Activated gamma-delta T cell (primary cell): ENCODE measurements at regions not wholly inside any gene's neighbourhood (a gene's known extent, or its start where the extent isn't known, plus 50 kb on each side); places are given as distances from the start of the nearest gene placed in this dataset.
"Not testable (repeated sequence)": the region's sequence is repeated elsewhere in the genome, so short reads cannot be mapped to it uniquely, and the experiment has no call there.

ENCODE experiments used
- DNase-seq: peaks from one replicate; lab custom pipeline; 2025; lab: John Stamatoyannopoulos, UW

DNA sequence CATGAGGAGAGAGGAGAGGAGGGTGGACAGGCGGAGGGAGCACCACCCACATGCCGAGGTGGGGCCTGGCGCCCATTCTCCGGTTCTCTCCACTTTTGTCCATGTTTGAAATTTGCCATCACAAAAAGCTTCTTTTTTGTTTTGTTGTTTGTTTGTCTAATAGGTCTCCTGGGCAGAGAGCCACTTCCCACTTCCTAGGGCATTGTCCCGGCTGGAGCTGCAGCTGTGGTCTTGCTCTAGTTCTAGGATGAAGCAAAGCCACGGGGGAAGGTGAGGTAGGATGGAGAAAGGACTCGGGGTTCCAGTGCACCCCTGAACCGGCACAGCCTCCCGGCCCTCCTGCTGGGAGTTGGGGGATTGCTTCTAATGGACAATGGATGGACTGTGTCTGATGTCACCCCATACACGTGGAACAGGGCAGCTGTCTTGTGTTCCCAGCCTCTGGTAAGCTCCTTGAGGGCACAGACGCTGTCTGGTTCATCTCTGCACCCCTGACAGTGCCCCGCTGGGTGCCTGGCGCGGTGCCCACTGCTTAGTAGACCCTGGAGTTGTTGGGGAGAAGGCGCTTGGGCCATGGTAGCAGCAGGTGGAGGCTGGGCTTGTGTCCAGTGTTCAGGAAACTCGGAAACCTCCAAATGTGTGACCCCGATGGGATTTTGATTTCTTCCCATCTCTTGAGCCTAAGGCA is 278.4 kb downstream of the NDUFA10 start:
- no peak for DNase-seq

- no peak for DNase-seq
Observed at GRCh38 chr2:239745386-239746227, 279.5 kb downstream of the NDUFA10 start.

DNA sequence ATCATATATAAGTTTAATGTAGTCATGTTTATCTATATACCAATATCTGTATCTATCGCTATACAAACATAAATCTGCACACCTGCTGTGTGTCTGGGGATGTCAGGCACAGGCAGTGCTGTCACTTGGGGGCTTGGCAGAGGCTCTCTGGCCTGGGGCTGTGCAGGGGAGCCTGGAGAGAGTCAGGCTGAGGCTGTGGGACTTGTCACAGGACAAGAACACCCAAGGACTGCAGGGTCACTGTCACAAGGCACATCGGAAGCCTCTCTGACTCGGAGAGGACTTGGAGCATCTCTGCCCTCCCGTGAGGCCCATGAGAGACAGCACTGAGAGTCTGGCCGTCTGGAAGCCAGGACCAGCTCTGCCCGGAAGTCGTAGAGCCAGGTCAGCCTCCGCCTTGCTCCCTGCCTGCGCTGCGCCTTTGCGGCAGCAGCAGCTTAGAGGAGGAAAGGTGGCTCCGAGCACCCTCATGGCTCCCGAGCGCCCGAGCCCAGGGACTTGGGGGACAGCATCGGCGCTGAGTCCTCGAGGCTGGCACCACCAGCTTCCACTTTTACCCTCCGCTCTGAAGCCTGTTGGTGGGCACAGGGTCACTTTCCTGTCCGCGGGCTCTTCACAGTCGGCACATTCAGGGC is 280.3 kb downstream of the NDUFA10 start:
- no peak for DNase-seq

DNA sequence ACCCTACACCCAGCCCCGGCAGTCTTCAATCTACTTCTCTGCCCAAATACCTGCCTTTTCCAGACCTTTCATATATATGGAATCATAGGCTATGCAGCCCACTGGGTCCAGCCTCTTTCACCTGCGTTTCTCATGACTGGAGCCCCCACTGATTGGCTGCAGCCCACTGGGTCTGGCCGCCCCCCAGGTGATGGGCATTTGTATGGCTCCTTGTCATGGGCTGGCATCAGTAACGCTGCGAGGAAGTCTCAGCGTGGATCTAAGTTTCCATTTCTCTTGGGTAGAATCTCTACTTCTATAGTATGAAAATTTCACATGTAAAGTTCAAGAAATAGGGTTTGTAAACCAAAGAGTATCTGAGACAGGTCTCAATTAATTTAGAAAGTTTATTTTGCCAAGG is 281.9 kb downstream of the NDUFA10 start:
- DNase-seq: no peak

- DNase-seq: no peak
Observed at GRCh38 chr2:239742377-239742776, 282.8 kb downstream of the NDUFA10 start.

- no peak for DNase-seq
Observed at GRCh38 chr2:239739206-239739605, 285.9 kb downstream of the NDUFA10 start.

DNA sequence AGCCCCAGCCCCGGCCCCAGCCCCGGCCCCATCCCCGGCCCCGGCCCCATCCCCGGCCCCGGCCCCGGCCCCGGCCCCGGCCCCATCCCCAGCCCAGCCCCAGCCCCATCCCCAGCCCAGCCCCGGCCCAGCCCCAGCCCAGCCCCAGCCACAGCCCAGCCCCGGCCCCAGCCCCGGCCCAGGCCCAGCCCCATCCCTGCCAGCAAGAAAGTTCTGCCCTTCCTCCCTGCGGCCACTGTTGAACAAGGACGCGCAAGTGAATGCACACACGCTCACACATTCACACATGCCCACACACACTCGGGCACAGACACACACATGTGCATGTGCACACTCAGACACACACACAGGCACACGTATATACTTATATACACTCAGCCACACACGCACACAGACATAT is 287.0 kb downstream of the NDUFA10 start:
- DNase-seq: no peak

DNA sequence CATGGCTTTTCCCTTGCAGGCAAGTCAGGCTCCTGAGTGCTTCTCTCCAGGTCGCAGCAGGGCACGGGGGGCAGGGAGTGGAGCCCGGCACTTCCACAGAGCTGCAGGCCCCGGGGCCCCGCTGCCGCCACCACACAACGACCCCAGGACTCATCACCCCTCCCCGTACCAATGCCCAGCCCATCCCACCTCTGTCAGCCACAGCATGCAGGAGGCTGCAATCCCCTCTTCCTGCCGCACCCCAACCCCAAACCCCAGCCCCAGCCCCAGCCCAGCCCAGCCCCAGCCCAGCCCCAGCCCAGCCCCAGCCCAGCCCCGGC is 288.0 kb downstream of the NDUFA10 start:
- no peak for DNase-seq

DNA sequence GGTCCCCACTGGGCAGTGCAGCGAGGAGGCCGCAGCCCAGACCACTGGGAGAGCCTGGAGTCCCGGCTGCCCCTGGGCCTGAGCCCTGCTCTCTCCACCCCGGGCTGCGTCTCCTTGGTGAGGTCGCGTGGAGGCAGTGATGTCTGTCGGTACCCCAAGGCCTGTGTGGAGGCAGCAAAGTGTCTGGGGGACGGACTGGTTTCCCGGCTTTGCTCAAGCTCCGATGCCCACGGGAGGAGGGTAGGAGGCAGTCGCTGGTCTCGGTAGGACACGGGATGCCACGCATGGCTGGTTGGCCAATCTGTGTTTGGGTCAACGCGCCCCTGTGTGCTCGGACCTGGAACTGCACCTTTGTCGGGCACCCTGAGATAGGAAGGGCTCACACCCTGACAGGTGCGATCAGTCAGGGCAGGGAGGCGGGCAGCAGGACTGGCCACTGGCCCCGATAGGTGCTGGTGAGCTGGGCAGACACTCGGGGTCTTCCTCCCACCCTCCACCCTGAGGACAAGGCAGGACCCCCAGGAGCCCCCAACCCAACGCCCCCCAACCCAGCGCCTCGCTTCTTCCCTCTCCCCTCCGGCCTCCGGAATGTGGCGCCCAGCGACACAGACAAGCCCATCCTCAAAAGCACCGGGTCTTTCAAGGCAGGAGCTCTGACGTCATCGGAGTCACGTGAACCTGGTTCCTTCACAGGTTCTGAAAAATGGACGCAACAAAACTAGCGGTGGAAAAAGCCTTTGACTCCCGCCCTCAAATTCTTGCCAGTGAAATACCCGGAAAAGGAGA is 288.6 kb downstream of the NDUFA10 start:
- no peak for DNase-seq

- DNase-seq: no peak
Observed at GRCh38 chr2:239735829-239736357, 289.2 kb downstream of the NDUFA10 start.

DNA sequence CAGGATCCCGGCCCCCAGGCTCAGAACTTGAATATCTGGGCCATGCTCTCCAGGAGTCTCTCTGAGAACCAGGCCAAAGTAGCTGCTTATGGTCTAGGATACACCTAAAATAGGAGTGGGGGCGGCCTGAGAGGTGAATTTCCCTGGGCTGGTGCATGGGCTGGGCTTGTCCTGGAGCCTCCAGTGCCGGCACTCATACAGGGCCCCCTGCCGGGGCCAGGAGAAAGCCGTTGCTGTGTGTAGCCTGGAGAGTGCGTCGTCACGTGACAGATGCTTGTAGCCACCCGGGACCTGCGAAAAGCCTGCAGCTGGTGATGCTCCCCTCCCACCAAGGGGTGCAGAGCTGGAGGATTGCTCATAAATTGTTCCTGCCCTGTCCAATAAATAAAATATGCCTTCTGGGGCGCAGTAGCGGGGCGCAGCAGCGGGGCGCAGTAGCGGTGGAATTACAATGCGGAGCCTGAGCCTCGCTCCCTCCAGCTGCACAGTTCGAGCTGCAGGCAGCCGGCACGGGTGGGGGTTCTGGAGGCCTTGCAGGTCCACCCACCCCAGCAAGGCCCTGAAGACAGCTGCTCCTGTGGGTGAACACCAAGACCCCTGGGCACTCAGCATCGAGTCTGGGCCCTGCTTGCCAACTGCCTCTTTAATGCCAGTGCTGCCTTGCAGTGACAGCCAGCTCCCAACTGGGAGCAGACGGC is 289.9 kb downstream of the NDUFA10 start:
- no peak for DNase-seq

GRCh38 chr2:239734436-239735005 is 290.6 kb downstream of the NDUFA10 start:
- no peak for DNase-seq

DNA sequence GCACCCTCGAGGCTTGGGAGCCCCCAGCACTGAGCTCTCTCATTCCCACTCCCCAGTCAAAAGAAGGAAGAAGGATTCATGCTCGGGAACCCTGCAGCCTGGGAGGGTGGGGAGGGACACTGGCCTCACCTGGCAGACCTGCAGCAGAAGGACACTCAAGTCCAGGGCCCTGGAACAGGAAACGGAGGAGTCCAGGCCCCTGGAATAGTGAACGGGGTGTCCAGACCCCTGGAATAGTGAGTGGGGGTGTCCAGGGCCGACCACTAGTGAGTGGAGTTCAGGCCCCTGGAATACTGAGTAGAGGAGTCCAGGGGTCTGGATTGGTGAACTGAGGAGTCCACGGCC is 292.5 kb downstream of the NDUFA10 start:
- DNase-seq: no peak

GRCh38 chr2:239731998-239732665 is 293.0 kb downstream of the NDUFA10 start:
- DNase-seq: no peak

DNA sequence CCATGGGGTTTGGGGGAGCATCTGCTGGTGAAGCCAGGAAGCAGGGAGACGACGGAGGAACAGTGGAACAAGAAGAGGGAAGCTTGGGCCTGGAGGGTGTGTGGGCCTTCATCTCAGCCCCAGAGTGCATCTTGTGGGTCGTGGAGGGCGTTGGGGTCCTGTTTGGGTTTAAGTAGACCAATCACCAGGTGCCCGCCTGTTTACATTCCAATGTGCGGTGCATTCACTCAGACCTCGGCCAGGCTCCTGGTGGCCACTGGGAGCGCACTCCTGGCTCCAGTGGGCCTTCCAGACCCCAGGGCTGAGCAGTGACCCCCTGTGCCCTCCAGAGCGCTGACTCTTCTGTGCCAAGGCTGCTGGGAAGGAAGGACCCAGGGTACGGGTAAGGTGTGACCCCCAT is 293.7 kb downstream of the NDUFA10 start:
- no peak for DNase-seq

DNA sequence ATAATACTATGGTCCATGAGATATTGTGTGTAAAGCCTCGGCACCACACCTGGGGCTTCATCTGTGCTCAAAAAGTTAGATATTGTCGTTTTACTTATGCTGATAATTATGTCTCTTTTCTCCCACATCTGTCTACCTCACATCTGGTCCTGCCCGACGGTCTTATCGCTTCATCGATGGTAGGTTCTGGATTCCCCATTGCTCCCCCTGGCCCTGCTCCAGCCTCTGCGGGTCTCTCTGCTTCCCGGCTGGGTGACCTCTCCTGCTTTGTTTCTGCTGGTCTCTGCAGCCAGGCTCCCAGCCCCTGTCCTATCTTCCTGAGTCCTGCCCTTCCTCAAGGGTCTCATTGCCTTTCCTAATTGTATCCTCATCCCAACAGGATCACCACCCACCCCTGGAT is 294.2 kb downstream of the NDUFA10 start:
- no peak for DNase-seq

DNA sequence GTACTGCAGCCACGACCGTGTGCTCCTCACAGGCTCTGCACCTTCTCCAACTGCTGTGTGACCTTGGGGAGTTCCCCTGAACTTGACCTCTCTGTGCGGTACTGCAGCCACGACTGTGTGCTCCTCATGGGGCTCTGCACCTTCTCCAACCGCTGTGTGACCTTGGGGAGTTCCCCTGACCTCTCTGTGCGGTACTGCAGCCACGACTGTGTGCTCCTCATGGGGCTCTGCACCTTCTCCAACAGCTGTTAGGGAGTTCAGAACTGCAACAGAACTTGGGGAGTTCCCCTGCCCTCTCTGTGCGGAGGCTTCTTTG is 294.6 kb downstream of the NDUFA10 start:
- DNase-seq: not testable (repeated sequence)

GRCh38 chr2:239729681-239730566 is 295.2 kb downstream of the NDUFA10 start:
- no peak for DNase-seq

DNA sequence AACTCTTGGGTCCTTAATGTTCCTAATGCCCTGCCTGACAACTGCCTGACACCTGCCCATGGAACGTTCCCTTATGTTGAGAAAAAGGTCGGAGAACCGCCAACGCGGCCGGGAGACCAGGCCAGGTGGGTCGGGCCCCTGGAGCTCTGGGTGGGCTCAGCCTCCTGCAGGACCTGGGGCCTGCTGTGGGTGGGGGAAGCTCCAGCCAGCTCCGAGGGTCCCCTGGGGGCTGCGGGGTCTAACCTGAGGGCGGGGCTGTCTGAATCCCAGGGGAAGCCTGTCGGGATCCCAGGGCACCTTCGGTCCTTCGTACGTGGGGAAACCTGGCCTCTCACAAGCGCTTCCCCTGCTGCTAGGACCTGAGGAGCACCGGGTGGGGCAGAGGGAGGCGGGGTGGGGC is 296.0 kb downstream of the NDUFA10 start:
- DNase-seq: no peak

- DNase-seq: no peak
Observed at GRCh38 chr2:239728751-239729150, 296.4 kb downstream of the NDUFA10 start.
